HepG2 (cell line): ENCODE measurements at regions not wholly inside any gene's neighbourhood (a gene's known extent, or its start where the extent isn't known, plus 50 kb on each side); places are given as distances from the start of the nearest gene placed in this dataset.

Experiments
- ATAC-seq: fragments of 200-7000 bp; cut with Tn5 transposase; 3 replicates; pipeline ENCODE4 v1.9.1; 2020; ENCODE audit warnings: mild to moderate bottlenecking, moderate library complexity
- BruUV-seq: library from RNA; stranded (reverse); fragments of 400-500 nt; replicated peaks from 2 replicates; lab custom pipeline; 2021; lab: Mats Ljungman, UMichigan
- CTCF ChIA-PET: fragments of 300-600 bp; formaldehyde crosslinking; extraction: SDS; loops from one replicate; lab custom pipeline; 2021; ENCODE audit warnings: low total read pairs, inconsistent platforms, low intra/inter-chr PET ratio; lab: Yijun Ruan, JAX
- POLR2A ChIA-PET: fragments of 350-600 bp; sonication (Branson Sonifier 250); formaldehyde crosslinking; loops from one replicate; lab custom pipeline; 2020; ENCODE audit warnings: antibody characterized with exemption, inconsistent platforms; lab: Yijun Ruan, JAX
- DNase-seq: peaks from one replicate; pipeline ENCODE4 v3.0.0-alpha.2; 2015; ENCODE audit warnings: low spot score
- FAIRE-seq: peaks from 3 replicates; lab custom pipeline; 2011; peaks lifted over from hg19 to GRCh38; lab: Jason Lieb, UNC
- H2AFZ ChIP-seq: one replicate; pipeline ENCODE4 v1.6.1; 2011; ENCODE audit warnings: low read length, inconsistent platforms
- H3K27ac ChIP-seq: fragments of 300-600 bp; 3 replicates; pipeline ENCODE4 v1.8.0; 2011; ENCODE audit warnings: mixed run types, mild to moderate bottlenecking, mixed read lengths, low read length, inconsistent platforms; ENCODE audit not compliant: insufficient read depth; ENCODE audit errors: extremely low read length
- H3K27me3 ChIP-seq, 2 experiments: fragments of 200-600 bp in 1 of 2; 2 replicates in 1 of 2; 3 replicates in 1 of 2; pipeline versions ENCODE4 v1.6.0 to v1.8.0; 2011; ENCODE audit warnings: low read length in 2 of 2, mild to moderate bottlenecking in 2 of 2, moderate library complexity in 2 of 2, inconsistent platforms in 1 of 2; ENCODE audit not compliant: insufficient read depth in 2 of 2, control insufficient read depth in 1 of 2
- H3K36me3 ChIP-seq, 2 experiments: fragments of 200-600 bp in 1 of 2; replicated peaks in 1 of 2; 2 replicates in 1 of 2; 3 replicates in 1 of 2; pipeline versions ENCODE4 v1.5.1 to v1.8.0; 2011; ENCODE audit warnings: low read length in 2 of 2, inconsistent platforms in 1 of 2; ENCODE audit not compliant: insufficient read depth in 2 of 2, control insufficient read depth in 1 of 2
- H3K4me1 ChIP-seq: 2 replicates; pipeline ENCODE4 v1.5.1; 2012; ENCODE audit warnings: low read length, inconsistent platforms; ENCODE audit not compliant: insufficient read depth
- H3K4me2 ChIP-seq: 2 replicates; pipeline ENCODE4 v1.6.0; 2011; ENCODE audit warnings: low read depth, low read length, inconsistent platforms
- H3K4me3 ChIP-seq, 3 experiments: fragments of 200-600 bp in 1 of 3; sonication (generic), shearing (Covaris generic) in 1 of 3; replicated peaks in 1 of 3; 2 replicates each; pipeline ENCODE4 v1.5.1; 2011 to 2016; ENCODE audit warnings: low read length in 3 of 3, inconsistent platforms in 2 of 3, low read depth in 2 of 3, mild to moderate bottlenecking in 2 of 3, control low read depth in 1 of 3, mixed read lengths in 1 of 3; ENCODE audit not compliant: insufficient read depth in 1 of 3
- H3K79me2 ChIP-seq: one replicate; pipeline ENCODE4 v1.6.1; 2011; ENCODE audit warnings: low read length, inconsistent platforms; ENCODE audit not compliant: insufficient read depth
- H3K9ac ChIP-seq: 2 replicates; pipeline ENCODE4 v1.6.0; 2011; ENCODE audit warnings: mild to moderate bottlenecking, low read depth, low read length, inconsistent platforms; ENCODE audit not compliant: insufficient read depth
- H3K9me3 ChIP-seq: 2 replicates; pipeline ENCODE4 v1.5.1; 2012; ENCODE audit warnings: mild to moderate bottlenecking, low read length
- H4K20me1 ChIP-seq: 2 replicates; pipeline ENCODE4 v1.6.0; 2011; ENCODE audit warnings: inconsistent platforms, mild to moderate bottlenecking, low read length, moderate library complexity; ENCODE audit not compliant: insufficient read depth
- ARHGAP35 ChIP-seq: sonication (generic); formaldehyde crosslinking; IDR thresholded peaks from 2 replicates; pipeline ENCODE4 v1.9.0; 2022; ENCODE audit warnings: mild to moderate bottlenecking, inconsistent platforms, moderate library complexity, missing genetic modification reagents, borderline replicate concordance
- HMGA1 ChIP-seq: sonication (generic); formaldehyde crosslinking; conservative IDR thresholded peaks from 2 replicates; pipeline ENCODE4 v1.4.0; 2020; ENCODE audit warnings: missing genetic modification reagents
- HNF4A ChIP-seq: sonication (generic); formaldehyde crosslinking; IDR thresholded peaks from 2 replicates; pipeline ENCODE4 v1.4.0; 2020; ENCODE audit warnings: missing genetic modification reagents
- SP140L ChIP-seq: sonication (generic); formaldehyde crosslinking; IDR thresholded peaks from 2 replicates; pipeline ENCODE4 v1.4.0; 2020; ENCODE audit warnings: missing genetic modification reagents, borderline replicate concordance
- SRF ChIP-seq: IDR thresholded peaks from 2 replicates; pipeline ENCODE4 v1.6.1; 2011; ENCODE audit warnings: mild to moderate bottlenecking, low read depth, low read length, moderate library complexity
- STAT5B ChIP-seq: sonication (generic); formaldehyde crosslinking; IDR thresholded peaks from 2 replicates; pipeline ENCODE4 v1.4.0; 2020; ENCODE audit warnings: missing genetic modification reagents
- ZFP90 ChIP-seq: sonication (generic); formaldehyde crosslinking; IDR thresholded peaks from 2 replicates; pipeline ENCODE4 v1.8.0; 2022; ENCODE audit warnings: missing genetic modification reagents, mild to moderate bottlenecking, inconsistent platforms, borderline replicate concordance
- ZNF567 ChIP-seq: sonication (generic); formaldehyde crosslinking; IDR thresholded peaks from 2 replicates; pipeline ENCODE4 v1.8.1; 2023; ENCODE audit warnings: mild to moderate bottlenecking, missing genetic modification reagents, borderline replicate concordance
- ZNF773 ChIP-seq: sonication (generic); formaldehyde crosslinking; IDR thresholded peaks from 2 replicates; pipeline ENCODE4 v1.4.0; 2020; ENCODE audit warnings: missing genetic modification reagents, borderline replicate concordance
- ZNF790 ChIP-seq: sonication (generic); formaldehyde crosslinking; IDR thresholded peaks from 2 replicates; pipeline ENCODE4 v1.8.0; 2022; ENCODE audit warnings: missing genetic modification reagents, mild to moderate bottlenecking, borderline replicate concordance
- ZNF879 ChIP-seq: sonication (generic); formaldehyde crosslinking; IDR thresholded peaks from 2 replicates; pipeline ENCODE4 v1.8.1; 2023; ENCODE audit warnings: missing genetic modification reagents
- WGBS: methylation state at CpG from one replicate; pipeline ENCODE4 v1.1.6; 2017; ENCODE audit warnings: low lambda C conversion rate; 5-methylcytosine and 5-hydroxymethylcytosine counted together
- in situ Hi-C: cut with HindIII; loops from 2 replicates; pipeline ENCODE4 v1.10.0; 2017; ENCODE audit warnings: low pct_unique_long_range_greater_than_20kb; ENCODE audit not compliant: extremely low pct_ligation_motif_present
- intact Hi-C: fragments of 100-400 bp; cut with micrococcal nuclease; formaldehyde crosslinking; loops from one replicate; pipeline ENCODE4 v1.10.0; 2022; ENCODE audit not compliant: unreplicated experiment
- TF ChIP-seq, protein P1 (sequence below): sonication (generic); formaldehyde crosslinking; IDR thresholded peaks from 2 replicates; pipeline ENCODE4 v1.5.0; 2020; ENCODE audit warnings: mild to moderate bottlenecking, missing genetic modification reagents

GRCh38 chr11:109046284-109046992 lies 375.6 kb upstream of the C11orf87 start:
- Histone ChIP-seq H3K27me3 (no peaks in the 10 kb centered on the region), H3K79me2 (no peaks in the 10 kb centered on the region), H4K20me1 (no peaks in the 10 kb centered on the region), H3K9me3 (no peaks in the 10 kb centered on the region), H3K4me1 (no peaks in the 10 kb centered on the region), H3K4me2 (no peak overlapping the region), H3K36me3 (no peaks in the 10 kb centered on the region), H2AFZ (no peak overlapping the region), H3K4me3 (no peak overlapping the region), H3K9ac (no peak overlapping the region), H3K27ac (no peak overlapping the region)
- FAIRE-seq: no peak
- DNase-seq: no peak
- ChIA-PET POLR2A (no interaction called here), CTCF (no interaction called here)
- in situ Hi-C loops (no loop called here), intact Hi-C loops (no loop called here)
- ATAC-seq: no peak
- no peak for TF ChIP-seq HNF4A
- TF ChIP-seq ZNF567 (CRISPR knock-in tag): no peak
- TF ChIP-seq ZNF790 (CRISPR knock-in tag): no peak
- TF ChIP-seq SP140L (CRISPR knock-in tag): no peak
- no peak for TF ChIP-seq ARHGAP35 (CRISPR knock-in tag)
- no peak for TF ChIP-seq SRF
- no peak for TF ChIP-seq ZFP90 (CRISPR knock-in tag)
- no peak for TF ChIP-seq STAT5B (CRISPR knock-in tag)
- TF ChIP-seq ZNF879 (CRISPR knock-in tag): no peak
- no peak for TF ChIP-seq ZNF773 (CRISPR knock-in tag)
- TF ChIP-seq, protein P1, sequence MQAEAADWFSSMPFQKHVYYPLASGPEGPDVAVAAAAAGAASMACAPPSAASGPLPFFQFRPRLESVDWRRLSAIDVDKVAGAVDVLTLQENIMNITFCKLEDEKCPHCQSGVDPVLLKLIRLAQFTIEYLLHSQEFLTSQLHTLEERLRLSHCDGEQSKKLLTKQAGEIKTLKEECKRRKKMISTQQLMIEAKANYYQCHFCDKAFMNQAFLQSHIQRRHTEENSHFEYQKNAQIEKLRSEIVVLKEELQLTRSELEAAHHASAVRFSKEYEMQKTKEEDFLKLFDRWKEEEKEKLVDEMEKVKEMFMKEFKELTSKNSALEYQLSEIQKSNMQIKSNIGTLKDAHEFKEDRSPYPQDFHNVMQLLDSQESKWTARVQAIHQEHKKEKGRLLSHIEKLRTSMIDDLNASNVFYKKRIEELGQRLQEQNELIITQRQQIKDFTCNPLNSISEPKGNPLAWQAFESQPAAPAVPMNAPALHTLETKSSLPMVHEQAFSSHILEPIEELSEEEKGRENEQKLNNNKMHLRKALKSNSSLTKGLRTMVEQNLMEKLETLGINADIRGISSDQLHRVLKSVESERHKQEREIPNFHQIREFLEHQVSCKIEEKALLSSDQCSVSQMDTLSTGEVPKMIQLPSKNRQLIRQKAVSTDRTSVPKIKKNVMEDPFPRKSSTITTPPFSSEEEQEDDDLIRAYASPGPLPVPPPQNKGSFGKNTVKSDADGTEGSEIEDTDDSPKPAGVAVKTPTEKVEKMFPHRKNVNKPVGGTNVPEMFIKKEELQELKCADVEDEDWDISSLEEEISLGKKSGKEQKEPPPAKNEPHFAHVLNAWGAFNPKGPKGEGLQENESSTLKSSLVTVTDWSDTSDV (CRISPR knock-in tag): no peak
- no peak for TF ChIP-seq HMGA1 (CRISPR knock-in tag)
- WGBS: 8% methylated on average over 11 of the region's 11 CpGs
- no TSS peak for BruUV-seq
